Tibial artery (tissue), 4 donors: ENCODE measurements at regions not wholly inside any gene's neighbourhood (a gene's known extent, or its start where the extent isn't known, plus 50 kb on each side); places are given as distances from the start of the nearest gene placed in this dataset.
"Not testable (repeated sequence)": the region's sequence is repeated elsewhere in the genome, so short reads cannot be mapped to it uniquely, and the experiment has no call there.

Experiments used
- DNase-seq, 2 donors: peaks; one replicate each; pipeline ENCODE4 v3.0.0-alpha.2; 2019
- H3K27ac ChIP-seq, 2 donors: fragments of 200-600 bp; sonication (generic) in 1 of 2; 1 replicate in 1 of 2; 2 replicates in 1 of 2; pipeline ENCODE4 v1.5.1; 2018 to 2019; ENCODE audit warnings: mild to moderate bottlenecking in 1 of 2
- H3K27me3 ChIP-seq, 2 donors: fragments of 200-600 bp; sonication (generic) in 1 of 2; one replicate each; pipeline versions ENCODE4 v1.5.1 to v1.6.0; 2016 to 2019
- H3K36me3 ChIP-seq, 3 donors: fragments of 200-600 bp; sonication (generic) in 2 of 3; one replicate each; pipeline ENCODE4 v1.5.1; 2016 to 2019; ENCODE audit warnings: mild to moderate bottlenecking in 2 of 3
- H3K4me1 ChIP-seq, 4 donors: fragments of 200-600 bp; sonication (generic) in 2 of 4; 1 replicate in 3 of 4; 2 replicates in 1 of 4; pipeline ENCODE4 v1.5.1; 2016 to 2019
- H3K4me3 ChIP-seq, 2 donors: fragments of 200-600 bp; sonication (generic) in 1 of 2; 1 replicate in 1 of 2; 2 replicates in 1 of 2; pipeline ENCODE4 v1.5.1; 2018 to 2019; ENCODE audit warnings: mild to moderate bottlenecking in 2 of 2
- H3K9me3 ChIP-seq, 3 donors: fragments of 200-600 bp; sonication (generic) in 1 of 3; one replicate each; pipeline ENCODE4 v1.5.1; 2016 to 2019
- intact Hi-C: fragments of 100-400 bp; cut with DNase I; formaldehyde crosslinking; loops from one replicate; pipeline ENCODE4 v1.15.0; 2023; ENCODE audit warnings: low total_unique reads
- TF ChIP-seq, protein P1 (sequence below), 2 experiments: fragments of 200-600 bp in 1 of 2; fragments of 450-650 bp in 1 of 2; IDR thresholded peaks; one replicate each; pipeline ENCODE4 v1.5.1; 2017 to 2019; ENCODE audit warnings: antibody characterized with exemption in 2 of 2, mild to moderate bottlenecking in 1 of 2, moderate library complexity in 1 of 2

DNA sequence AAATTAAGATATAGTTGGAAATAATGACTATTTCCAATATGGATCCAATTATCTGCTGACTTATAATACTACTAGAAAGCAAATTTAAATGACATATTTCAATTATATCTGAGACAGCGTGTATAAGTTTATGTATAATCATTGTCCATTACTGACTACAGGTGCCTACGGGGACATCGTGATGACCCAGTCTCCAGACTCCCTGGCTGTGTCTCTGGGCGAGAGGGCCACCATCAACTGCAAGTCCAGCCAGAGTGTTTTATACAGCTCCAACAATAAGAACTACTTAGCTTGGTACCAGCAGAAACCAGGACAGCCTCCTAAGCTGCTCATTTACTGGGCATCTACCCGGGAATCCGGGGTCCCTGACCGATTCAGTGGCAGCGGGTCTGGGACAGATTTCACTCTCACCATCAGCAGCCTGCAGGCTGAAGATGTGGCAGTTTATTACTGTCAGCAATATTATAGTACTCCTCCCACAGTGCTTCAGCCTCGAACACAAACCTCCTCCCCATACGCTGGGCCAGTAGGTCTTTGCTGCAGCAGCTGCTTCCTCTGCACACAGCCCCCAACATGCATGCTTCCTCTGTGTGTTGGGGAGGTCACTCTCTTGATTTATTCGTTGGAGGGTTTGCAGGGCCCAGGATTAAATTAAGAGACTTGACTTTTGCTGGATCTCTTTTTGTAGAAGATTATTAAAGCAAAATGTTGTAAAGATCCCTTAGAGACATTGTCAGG, 194.4 kb downstream of the RPIA start:
- no peak overlapping the region for H3K27ac ChIP-seq
- H3K36me3 ChIP-seq: no peaks in the 10 kb centered on the region
- H3K9me3 ChIP-seq: no peaks in the 10 kb centered on the region
- no peak for DNase-seq
- TF ChIP-seq, protein P1, sequence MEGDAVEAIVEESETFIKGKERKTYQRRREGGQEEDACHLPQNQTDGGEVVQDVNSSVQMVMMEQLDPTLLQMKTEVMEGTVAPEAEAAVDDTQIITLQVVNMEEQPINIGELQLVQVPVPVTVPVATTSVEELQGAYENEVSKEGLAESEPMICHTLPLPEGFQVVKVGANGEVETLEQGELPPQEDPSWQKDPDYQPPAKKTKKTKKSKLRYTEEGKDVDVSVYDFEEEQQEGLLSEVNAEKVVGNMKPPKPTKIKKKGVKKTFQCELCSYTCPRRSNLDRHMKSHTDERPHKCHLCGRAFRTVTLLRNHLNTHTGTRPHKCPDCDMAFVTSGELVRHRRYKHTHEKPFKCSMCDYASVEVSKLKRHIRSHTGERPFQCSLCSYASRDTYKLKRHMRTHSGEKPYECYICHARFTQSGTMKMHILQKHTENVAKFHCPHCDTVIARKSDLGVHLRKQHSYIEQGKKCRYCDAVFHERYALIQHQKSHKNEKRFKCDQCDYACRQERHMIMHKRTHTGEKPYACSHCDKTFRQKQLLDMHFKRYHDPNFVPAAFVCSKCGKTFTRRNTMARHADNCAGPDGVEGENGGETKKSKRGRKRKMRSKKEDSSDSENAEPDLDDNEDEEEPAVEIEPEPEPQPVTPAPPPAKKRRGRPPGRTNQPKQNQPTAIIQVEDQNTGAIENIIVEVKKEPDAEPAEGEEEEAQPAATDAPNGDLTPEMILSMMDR (IDR thresholded peaks at IDR 0.05): no peak
- peaks cover 0 to 3% of the 10 kb centered on the region in 2 donors for H3K27me3 ChIP-seq
- no peaks in the 10 kb centered on the region for H3K4me1 ChIP-seq
- H3K4me3 ChIP-seq: no peak overlapping the region
- intact Hi-C loops: no loop called here

- H3K36me3 ChIP-seq, intact Hi-C loops, H3K4me3 ChIP-seq, DNase-seq, H3K4me1 ChIP-seq, H3K9me3 ChIP-seq, H3K27me3 ChIP-seq, H3K27ac ChIP-seq: not testable (repeated sequence)
Observed at GRCh38 chr2:88887466-88887865, 196.0 kb downstream of the RPIA start.

GRCh38 chr2:88892207-88892606, 200.7 kb downstream of the RPIA start:
- no peak for DNase-seq

DNA sequence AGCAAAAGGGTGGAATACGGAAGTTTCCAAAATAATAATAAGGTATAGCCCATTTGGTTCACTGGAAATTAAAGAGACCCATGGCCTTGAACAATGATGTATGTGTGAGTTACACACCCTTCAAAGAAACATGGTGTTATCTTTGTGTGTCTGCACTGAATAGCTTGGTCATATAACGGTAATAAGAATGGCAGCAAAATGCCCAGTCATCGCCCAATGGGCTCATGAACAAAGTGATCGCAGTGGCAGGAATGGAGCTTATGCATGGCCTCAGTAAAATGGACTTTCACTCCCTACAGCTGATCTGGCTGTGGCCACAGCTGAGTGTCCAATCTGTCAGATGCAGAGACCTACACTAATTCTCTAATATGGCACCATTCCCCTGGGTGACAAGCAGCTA, 201.3 kb downstream of the RPIA start:
- Histone ChIP-seq H3K4me1 (no peaks in the 10 kb centered on the region), H3K9me3 (no peaks in the 10 kb centered on the region), H3K27me3 (no peaks in the 10 kb centered on the region), H3K4me3 (no peak overlapping the region), H3K36me3 (no peaks in the 10 kb centered on the region), H3K27ac (no peak overlapping the region)
- DNase-seq: no peak
- TF ChIP-seq, protein P1 (IDR thresholded peaks at IDR 0.05): no peak
- intact Hi-C loops: no loop called here

More at GRCh38 chr2:88892207-88892606, 200.7 kb downstream of the RPIA start:
- no peaks in the 10 kb centered on the region for H3K4me1 ChIP-seq
- intact Hi-C loops: no loop called here
- H3K4me3 ChIP-seq: no peak overlapping the region
- no peaks in the 10 kb centered on the region for H3K9me3 ChIP-seq
- H3K36me3 ChIP-seq: no peaks in the 10 kb centered on the region
- TF ChIP-seq, protein P1 (IDR thresholded peaks at IDR 0.05): no peak
- no peak overlapping the region for H3K27ac ChIP-seq
- no peaks in the 10 kb centered on the region for H3K27me3 ChIP-seq

DNA sequence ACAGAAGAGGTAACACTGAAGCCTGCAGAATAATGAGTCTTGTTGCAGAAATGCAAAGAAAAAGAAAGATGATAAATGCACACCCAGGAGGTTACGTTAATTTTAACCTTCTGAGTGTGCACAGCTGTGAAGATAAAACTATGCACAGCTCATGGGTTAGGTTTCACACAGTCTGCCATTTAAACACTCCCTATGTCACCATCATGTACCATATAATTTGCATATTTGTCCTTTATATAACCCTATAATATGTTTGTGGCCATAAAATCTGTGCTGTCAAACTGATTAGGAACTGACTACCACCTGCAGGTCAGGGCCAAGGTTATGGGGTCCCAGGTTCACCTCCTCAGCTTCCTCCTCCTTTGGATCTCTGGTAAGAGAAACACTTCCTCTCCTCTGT, 205.5 kb downstream of the RPIA start:
- Histone ChIP-seq H3K9me3 (no peaks in the 10 kb centered on the region), H3K27ac (no peak overlapping the region), H3K36me3 (no peaks in the 10 kb centered on the region), H3K27me3 (peaks cover 0 to 8% of the 10 kb centered on the region in 2 donors), H3K4me3 (no peak overlapping the region), H3K4me1 (no peaks in the 10 kb centered on the region)
- intact Hi-C loops: no loop called here
- no peak for DNase-seq
- TF ChIP-seq, protein P1 (IDR thresholded peaks at IDR 0.05): no peak

DNA sequence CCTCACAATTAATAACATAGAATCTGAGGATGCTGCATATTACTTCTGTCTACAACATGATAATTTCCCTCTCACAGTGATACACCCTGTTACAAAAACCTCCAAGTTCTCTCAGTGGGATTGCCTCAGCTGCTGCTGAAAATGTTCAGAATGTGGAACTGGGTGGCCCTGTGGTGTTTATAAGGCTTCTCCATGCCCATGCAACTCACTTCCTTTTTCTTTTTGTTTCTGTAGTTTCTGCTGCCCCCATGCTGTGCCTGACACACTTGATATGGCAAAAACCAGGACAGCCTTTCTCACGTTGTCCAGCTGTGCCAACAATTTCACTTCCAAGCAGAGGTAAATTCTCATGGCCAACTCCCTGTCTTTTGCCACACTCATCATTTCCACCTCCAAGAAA, 206.2 kb downstream of the RPIA start:
- Histone ChIP-seq H3K27ac (no peak overlapping the region), H3K36me3 (no peaks in the 10 kb centered on the region), H3K27me3 (peaks cover 0 to 8% of the 10 kb centered on the region in 2 donors), H3K4me3 (no peak overlapping the region), H3K9me3 (no peaks in the 10 kb centered on the region), H3K4me1 (no peaks in the 10 kb centered on the region)
- TF ChIP-seq, protein P1 (IDR thresholded peaks at IDR 0.05): no peak
- no peak for DNase-seq
- intact Hi-C loops: no loop called here
